HEK293 (cell line): ENCODE measurements at regions not wholly inside any gene's neighbourhood (a gene's known extent, or its start where the extent isn't known, plus 50 kb on each side); places are given as distances from the start of the nearest gene placed in this dataset.

Source experiments
- CTCF ChIA-PET: fragments of 350-600 bp; formaldehyde crosslinking; extraction: SDS; loops from one replicate; lab custom pipeline; 2021; ENCODE audit warnings: antibody characterized with exemption; lab: Yijun Ruan, JAX
- POLR2A ChIA-PET: fragments of 300-600 bp; formaldehyde crosslinking; extraction: SDS; loops from one replicate; lab custom pipeline; 2020; ENCODE audit warnings: antibody characterized with exemption, inconsistent platforms; lab: Yijun Ruan, JAX
- H3K27ac ChIP-seq: fragments of 200-500 bp; sonication (Bioruptor generic); 2 replicates; pipeline ENCODE4 v1.5.1; 2014; ENCODE audit warnings: low read depth, low read length, control low read depth, inconsistent platforms; ENCODE audit errors: extremely low read depth
- H3K36me3 ChIP-seq, 2 experiments: fragments of 200-500 bp in 1 of 2; sonication (Bioruptor generic) in 1 of 2; 1 replicate in 1 of 2; 2 replicates in 1 of 2; pipeline ENCODE4 v1.5.1; 2014 to 2017; ENCODE audit warnings: inconsistent platforms in 2 of 2, low read length in 2 of 2; ENCODE audit not compliant: control insufficient read depth in 2 of 2, insufficient read depth in 1 of 2
- H3K4me1 ChIP-seq: fragments of 200-500 bp; sonication (Bioruptor generic); 2 replicates; pipeline ENCODE4 v1.5.1; 2014; ENCODE audit warnings: mild to moderate bottlenecking, low read length, inconsistent platforms; ENCODE audit not compliant: control insufficient read depth, insufficient read depth
- H3K4me3 ChIP-seq: 2 replicates; pipeline ENCODE4 v1.5.1; 2011; ENCODE audit warnings: low read depth, mild to moderate bottlenecking, control low read depth, low read length, moderate library complexity
- H3K9me3 ChIP-seq: fragments of 200-500 bp; sonication (Bioruptor generic); 2 replicates; pipeline ENCODE4 v1.5.1; 2014; ENCODE audit warnings: low read depth, low read length, inconsistent platforms; ENCODE audit not compliant: control insufficient read depth, insufficient read depth
- AEBP2 ChIP-seq: fragments of 450-650 bp; formaldehyde crosslinking; IDR thresholded peaks from 2 replicates; pipeline ENCODE4 v1.5.1; 2016; ENCODE audit warnings: missing biosample characterization, missing genetic modification characterization, borderline replicate concordance
- BCL6B ChIP-seq: fragments of 450-650 bp; formaldehyde crosslinking; IDR thresholded peaks from 2 replicates; pipeline ENCODE4 v1.5.1; 2017; ENCODE audit warnings: missing biosample characterization, missing genetic modification characterization
- EGR2 ChIP-seq: fragments of 450-650 bp; formaldehyde crosslinking; IDR thresholded peaks from 2 replicates; pipeline ENCODE4 v1.5.1; 2016; ENCODE audit warnings: low read depth, missing biosample characterization, missing genetic modification characterization
- GLIS1 ChIP-seq: fragments of 450-650 bp; formaldehyde crosslinking; IDR thresholded peaks from 2 replicates; pipeline ENCODE4 v1.5.1; 2016; ENCODE audit warnings: missing biosample characterization, missing genetic modification characterization
- MZF1 ChIP-seq: fragments of 450-650 bp; formaldehyde crosslinking; IDR thresholded peaks from 2 replicates; pipeline ENCODE4 v1.5.1; 2017; ENCODE audit warnings: missing biosample characterization, missing genetic modification characterization, borderline replicate concordance
- PATZ1 ChIP-seq: fragments of 450-650 bp; formaldehyde crosslinking; IDR thresholded peaks from 2 replicates; pipeline ENCODE4 v1.5.1; 2016; ENCODE audit warnings: missing biosample characterization, missing genetic modification characterization
- SCRT1 ChIP-seq: fragments of 450-650 bp; formaldehyde crosslinking; IDR thresholded peaks from 2 replicates; pipeline ENCODE4 v1.5.1; 2016; ENCODE audit warnings: missing biosample characterization, missing genetic modification characterization, borderline replicate concordance
- YY1 ChIP-seq: fragments of 450-650 bp; formaldehyde crosslinking; IDR thresholded peaks from 2 replicates; pipeline ENCODE4 v1.5.1; 2018; ENCODE audit warnings: missing biosample characterization, missing genetic modification characterization
- ZBTB1 ChIP-seq: fragments of 450-650 bp; formaldehyde crosslinking; IDR thresholded peaks from 2 replicates; pipeline ENCODE4 v1.5.1; 2016; ENCODE audit warnings: missing biosample characterization, missing genetic modification characterization
- ZNF112 ChIP-seq: fragments of 450-650 bp; formaldehyde crosslinking; IDR thresholded peaks from 2 replicates; pipeline ENCODE4 v1.5.0; 2017; ENCODE audit warnings: missing biosample characterization, missing genetic modification characterization
- ZNF138 ChIP-seq: fragments of 450-650 bp; formaldehyde crosslinking; IDR thresholded peaks from 2 replicates; pipeline ENCODE4 v1.5.1; 2016; ENCODE audit warnings: missing biosample characterization, missing genetic modification characterization, borderline replicate concordance
- ZNF174 ChIP-seq: fragments of 450-650 bp; formaldehyde crosslinking; IDR thresholded peaks from 2 replicates; pipeline ENCODE4 v1.5.0; 2017; ENCODE audit warnings: missing biosample characterization, mild to moderate bottlenecking, missing genetic modification characterization
- ZNF202 ChIP-seq: fragments of 450-650 bp; formaldehyde crosslinking; IDR thresholded peaks from 2 replicates; pipeline ENCODE4 v1.5.1; 2016; ENCODE audit warnings: missing biosample characterization, missing genetic modification characterization, borderline replicate concordance
- ZNF292 ChIP-seq: fragments of 450-650 bp; formaldehyde crosslinking; IDR thresholded peaks from 2 replicates; pipeline ENCODE4 v1.5.1; 2016; ENCODE audit warnings: low read depth, missing biosample characterization, missing genetic modification characterization, borderline replicate concordance
- ZNF341 ChIP-seq: fragments of 450-650 bp; formaldehyde crosslinking; IDR thresholded peaks from 2 replicates; pipeline ENCODE4; 2016; ENCODE audit warnings: low read depth, missing biosample characterization, missing genetic modification characterization
- ZNF354C ChIP-seq: fragments of 450-650 bp; formaldehyde crosslinking; IDR thresholded peaks from 2 replicates; pipeline ENCODE4 v1.5.1; 2016; ENCODE audit warnings: missing biosample characterization, missing genetic modification characterization, low read depth, borderline replicate concordance
- ZNF394 ChIP-seq: fragments of 450-650 bp; formaldehyde crosslinking; IDR thresholded peaks from 2 replicates; pipeline ENCODE4 v1.5.1; 2016; ENCODE audit warnings: missing biosample characterization, missing genetic modification characterization, mild to moderate bottlenecking, moderate library complexity, borderline replicate concordance
- ZNF473 ChIP-seq: fragments of 450-650 bp; formaldehyde crosslinking; IDR thresholded peaks from 2 replicates; pipeline ENCODE4 v1.5.1; 2017; ENCODE audit warnings: missing biosample characterization, missing genetic modification characterization
- ZNF488 ChIP-seq: fragments of 450-650 bp; formaldehyde crosslinking; IDR thresholded peaks from 2 replicates; pipeline ENCODE4 v1.5.1; 2016; ENCODE audit warnings: missing biosample characterization, missing genetic modification characterization
- ZNF513 ChIP-seq: fragments of 450-650 bp; IDR thresholded peaks from 2 replicates; pipeline ENCODE4 v1.5.1; 2018; ENCODE audit warnings: missing biosample characterization, missing genetic modification characterization
- ZNF530 ChIP-seq: fragments of 450-650 bp; formaldehyde crosslinking; IDR thresholded peaks from 2 replicates; pipeline ENCODE4 v1.5.1; 2016; ENCODE audit warnings: low read depth, missing biosample characterization, missing genetic modification characterization
- ZNF548 ChIP-seq: fragments of 450-650 bp; formaldehyde crosslinking; IDR thresholded peaks from 2 replicates; pipeline ENCODE4 v1.5.1; 2016; ENCODE audit warnings: missing biosample characterization, missing genetic modification characterization
- ZNF549 ChIP-seq: fragments of 450-650 bp; IDR thresholded peaks from 2 replicates; pipeline ENCODE4 v1.5.1; 2018; ENCODE audit warnings: missing biosample characterization, missing genetic modification characterization, mild to moderate bottlenecking, inconsistent platforms, moderate library complexity
- ZNF600 ChIP-seq: fragments of 450-650 bp; formaldehyde crosslinking; IDR thresholded peaks from 2 replicates; pipeline ENCODE4 v1.5.1; 2016; ENCODE audit warnings: missing biosample characterization, missing genetic modification characterization
- ZNF624 ChIP-seq: fragments of 450-650 bp; formaldehyde crosslinking; IDR thresholded peaks from 2 replicates; pipeline ENCODE4 v1.5.1; 2017; ENCODE audit warnings: missing biosample characterization, missing genetic modification characterization
- ZNF660 ChIP-seq: fragments of 450-650 bp; IDR thresholded peaks from 2 replicates; pipeline ENCODE4 v1.5.1; 2018; ENCODE audit warnings: missing biosample characterization, mild to moderate bottlenecking, missing genetic modification characterization
- ZNF692 ChIP-seq: fragments of 450-650 bp; formaldehyde crosslinking; IDR thresholded peaks from 2 replicates; pipeline ENCODE4 v1.5.1; 2016; ENCODE audit warnings: missing biosample characterization, missing genetic modification characterization
- ZNF785 ChIP-seq: fragments of 450-650 bp; formaldehyde crosslinking; IDR thresholded peaks from 2 replicates; pipeline ENCODE4 v1.5.1; 2016; ENCODE audit warnings: missing biosample characterization, missing genetic modification characterization
- ZSCAN16 ChIP-seq: fragments of 450-650 bp; formaldehyde crosslinking; IDR thresholded peaks from 2 replicates; pipeline ENCODE4 v1.5.1; 2016; ENCODE audit warnings: missing biosample characterization, missing genetic modification characterization

GRCh38 chr6:40732878-40733277, 145.7 kb upstream of the LRFN2 start:
- POLR2A ChIA-PET: no interaction called here
- Histone ChIP-seq H3K36me3 (no peaks in the 10 kb centered on the region), H3K4me3 (no peak overlapping the region), H3K27ac (no peak overlapping the region), H3K4me1 (no peaks in the 10 kb centered on the region), H3K9me3 (no peaks in the 10 kb centered on the region)
- CTCF ChIA-PET: no interaction called here
- TF ChIP-seq ZNF138 (tag by site-specific recombination): no peak
- TF ChIP-seq PATZ1: no peak
- TF ChIP-seq ZNF530 (tag by site-specific recombination): no peak
- TF ChIP-seq ZNF394 (tag by site-specific recombination): no peak
- no peak for TF ChIP-seq ZNF174
- no peak for TF ChIP-seq BCL6B (tag by site-specific recombination)
- TF ChIP-seq ZNF785 (tag by site-specific recombination): no peak
- no peak for TF ChIP-seq ZNF624 (tag by site-specific recombination)
- TF ChIP-seq ZNF600 (tag by site-specific recombination): no peak
- no peak for TF ChIP-seq SCRT1 (tag by site-specific recombination)
- no peak for TF ChIP-seq EGR2 (tag by site-specific recombination)
- no peak for TF ChIP-seq ZNF549 (tag by site-specific recombination)
- TF ChIP-seq ZNF692 (tag by site-specific recombination): no peak
- no peak for TF ChIP-seq AEBP2
- TF ChIP-seq ZNF548 (tag by site-specific recombination): no peak

- CTCF ChIA-PET: interaction anchor here (0.5 kb wide), 1 partner anchor 60 kb away, joined by 3 read pairs; no protein-coding TSS in a partner anchor
- Histone ChIP-seq H3K4me3 (no peak overlapping the region), H3K4me1 (no peaks in the 10 kb centered on the region), H3K27ac (no peak overlapping the region), H3K9me3 (no peaks in the 10 kb centered on the region), H3K36me3 (no peaks in the 10 kb centered on the region)
- POLR2A ChIA-PET: no interaction called here
- TF ChIP-seq YY1 (tag by site-specific recombination) (no peak), ZNF473 (no peak), ZNF292 (tag by site-specific recombination) (no peak), MZF1 (tag by site-specific recombination) (no peak), ZNF530 (tag by site-specific recombination) (no peak), ZNF202 (tag by site-specific recombination) (no peak), GLIS1 (no peak), ZNF112 (tag by site-specific recombination) (no peak), ZNF513 (no peak), ZNF660 (tag by site-specific recombination) (no peak), ZNF488 (tag by site-specific recombination) (no peak), ZNF341 (no peak), ZNF354C (no peak), ZBTB1 (tag by site-specific recombination) (no peak), ZSCAN16 (tag by site-specific recombination) (no peak)
These were observed 141.5 kb upstream of the LRFN2 start for GRCh38 chr6:40728643-40729042.
